ENCODE measurements at regions not wholly inside any gene's neighbourhood (a gene's known extent, or its start where the extent isn't known, plus 50 kb on each side); places are given as distances from the start of the nearest gene placed in this dataset.
"Not testable (repeated sequence)": the region's sequence is repeated elsewhere in the genome, so short reads cannot be mapped to it uniquely, and the experiment has no call there.

DNA sequence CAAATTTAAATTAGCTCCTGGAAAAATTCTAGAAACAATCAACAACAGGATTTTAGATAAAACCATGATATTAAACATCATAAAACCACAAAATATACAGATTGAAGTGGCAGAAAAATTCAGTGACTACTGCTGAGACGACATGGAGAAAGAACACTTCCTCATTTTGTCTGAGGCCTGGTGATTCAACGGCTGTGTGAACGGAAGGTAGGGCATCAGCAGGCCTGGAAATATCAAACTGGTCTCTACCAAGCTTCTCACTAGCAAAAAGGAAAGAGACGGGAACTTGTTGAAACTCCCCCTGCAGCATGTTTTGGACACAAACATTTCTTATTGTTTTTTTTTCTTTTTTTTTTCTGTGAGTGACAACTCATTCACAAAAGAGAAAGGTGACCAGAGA, 58.0 kb upstream of the AHI1 start:
- TF ChIP-seq, protein P1, sequence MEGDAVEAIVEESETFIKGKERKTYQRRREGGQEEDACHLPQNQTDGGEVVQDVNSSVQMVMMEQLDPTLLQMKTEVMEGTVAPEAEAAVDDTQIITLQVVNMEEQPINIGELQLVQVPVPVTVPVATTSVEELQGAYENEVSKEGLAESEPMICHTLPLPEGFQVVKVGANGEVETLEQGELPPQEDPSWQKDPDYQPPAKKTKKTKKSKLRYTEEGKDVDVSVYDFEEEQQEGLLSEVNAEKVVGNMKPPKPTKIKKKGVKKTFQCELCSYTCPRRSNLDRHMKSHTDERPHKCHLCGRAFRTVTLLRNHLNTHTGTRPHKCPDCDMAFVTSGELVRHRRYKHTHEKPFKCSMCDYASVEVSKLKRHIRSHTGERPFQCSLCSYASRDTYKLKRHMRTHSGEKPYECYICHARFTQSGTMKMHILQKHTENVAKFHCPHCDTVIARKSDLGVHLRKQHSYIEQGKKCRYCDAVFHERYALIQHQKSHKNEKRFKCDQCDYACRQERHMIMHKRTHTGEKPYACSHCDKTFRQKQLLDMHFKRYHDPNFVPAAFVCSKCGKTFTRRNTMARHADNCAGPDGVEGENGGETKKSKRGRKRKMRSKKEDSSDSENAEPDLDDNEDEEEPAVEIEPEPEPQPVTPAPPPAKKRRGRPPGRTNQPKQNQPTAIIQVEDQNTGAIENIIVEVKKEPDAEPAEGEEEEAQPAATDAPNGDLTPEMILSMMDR (IDR thresholded peaks at IDR 0.05), result no peak
- TF ChIP-seq POLR2A (IDR thresholded peaks at IDR 0.05), result no peak
- no peak for TF ChIP-seq EP300 (IDR thresholded peaks at IDR 0.05; ENCODE audit: low read depth)
- 63 to 68% methylated on average over 4 of the region's 4 CpGs for WGBS, 2 donors (ENCODE audit: low coverage in 1 of 2)
- Histone ChIP-seq H3K27me3 (no peaks in the 10 kb centered on the region), H3K36me3 (no peaks in the 10 kb centered on the region), H3K4me1 (no peaks in the 10 kb centered on the region), H3K4me3 (no peak overlapping the region), H3K27ac (no peak overlapping the region), H3K9me3 (no peaks in the 10 kb centered on the region)
- DNase-seq, result no peak
- intact Hi-C loops (cut with DNase I; ENCODE audit: low total_unique reads), result no loop called here
- in situ Hi-C loops (cut with MboI; ENCODE audit: low pct_ligation_motif_present in 1 of 4, low pct_unique_long_range_greater_than_20kb in 1 of 4, low sequenced_read_pairs in 3 of 4), result no loop called here

DNA sequence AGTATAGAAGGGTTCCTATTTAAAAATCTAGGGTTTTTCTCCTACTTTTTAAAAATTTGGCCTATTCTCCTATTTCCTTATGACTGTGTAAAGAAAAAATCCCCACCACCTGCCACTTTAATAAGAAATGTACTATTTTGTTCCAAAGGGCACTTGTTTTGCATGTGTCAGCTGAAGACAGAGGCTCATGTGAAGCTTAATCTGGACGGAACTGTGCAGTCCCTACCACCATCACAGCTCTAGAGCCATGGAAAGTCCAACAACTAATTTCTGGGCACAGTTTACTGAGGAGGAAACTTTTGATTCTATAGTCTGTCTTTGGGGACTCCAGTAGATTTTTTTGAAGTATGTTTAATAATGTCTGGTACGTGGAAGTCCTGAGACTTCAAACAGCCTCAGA, 60.0 kb upstream of the AHI1 start:
- 76 to 88% methylated on average over 2 of the region's 2 CpGs for WGBS, 2 donors (ENCODE audit: low coverage in 1 of 2)
- no peak for TF ChIP-seq EP300 (IDR thresholded peaks at IDR 0.05; ENCODE audit: low read depth)
- no peak for TF ChIP-seq POLR2AphosphoS5 (IDR thresholded peaks at IDR 0.05)
- TF ChIP-seq, protein P1 (IDR thresholded peaks at IDR 0.05), result no peak
- no peak for TF ChIP-seq POLR2A (IDR thresholded peaks at IDR 0.05)
- Histone ChIP-seq H3K4me1 (no peaks in the 10 kb centered on the region), H3K36me3 (no peaks in the 10 kb centered on the region), H3K4me3 (no peak overlapping the region), H3K9me3 (no peaks in the 10 kb centered on the region), H3K27ac (no peak overlapping the region), H3K27me3 (no peaks in the 10 kb centered on the region)
- intact Hi-C loops (cut with DNase I; ENCODE audit: low total_unique reads) (no loop called here), in situ Hi-C loops (cut with MboI; ENCODE audit: low pct_ligation_motif_present in 1 of 4, low pct_unique_long_range_greater_than_20kb in 1 of 4, low sequenced_read_pairs in 3 of 4) (no loop called here)
- no peak for DNase-seq

DNA sequence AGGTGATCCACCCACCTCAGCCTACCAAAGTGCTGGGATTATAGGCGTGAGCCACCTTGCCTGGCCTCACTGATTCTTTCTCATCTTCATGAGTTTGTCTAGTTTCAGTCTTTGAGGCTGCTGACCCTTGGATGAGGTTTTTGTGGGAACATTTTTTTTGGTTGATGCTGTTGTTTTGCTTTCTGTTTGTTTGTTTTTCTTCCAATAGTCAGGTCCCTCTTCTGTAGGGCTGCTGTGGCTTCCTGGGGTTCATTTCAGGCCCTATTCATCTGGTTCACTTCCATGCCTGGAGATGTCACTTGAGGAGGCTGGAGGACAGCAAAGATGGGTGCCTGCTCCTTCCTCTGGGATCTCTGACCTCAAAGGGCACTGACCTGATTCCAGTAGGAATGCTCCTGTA, 68.1 kb upstream of the AHI1 start:
- H3K9me3 ChIP-seq; H3K4me3 ChIP-seq; in situ Hi-C loops (cut with MboI; ENCODE audit: low pct_ligation_motif_present in 1 of 4, low pct_unique_long_range_greater_than_20kb in 1 of 4, low sequenced_read_pairs in 3 of 4); intact Hi-C loops (cut with DNase I; ENCODE audit: low total_unique reads); H3K36me3 ChIP-seq; DNase-seq; H3K27ac ChIP-seq; H3K27me3 ChIP-seq; H3K4me1 ChIP-seq: not testable (repeated sequence)
- 88% methylated on average over 1 of the region's 1 CpG; no CpG with 5 or more reads in 1 of the 2 donors for WGBS, 2 donors (ENCODE audit: low coverage in 1 of 2)

DNA sequence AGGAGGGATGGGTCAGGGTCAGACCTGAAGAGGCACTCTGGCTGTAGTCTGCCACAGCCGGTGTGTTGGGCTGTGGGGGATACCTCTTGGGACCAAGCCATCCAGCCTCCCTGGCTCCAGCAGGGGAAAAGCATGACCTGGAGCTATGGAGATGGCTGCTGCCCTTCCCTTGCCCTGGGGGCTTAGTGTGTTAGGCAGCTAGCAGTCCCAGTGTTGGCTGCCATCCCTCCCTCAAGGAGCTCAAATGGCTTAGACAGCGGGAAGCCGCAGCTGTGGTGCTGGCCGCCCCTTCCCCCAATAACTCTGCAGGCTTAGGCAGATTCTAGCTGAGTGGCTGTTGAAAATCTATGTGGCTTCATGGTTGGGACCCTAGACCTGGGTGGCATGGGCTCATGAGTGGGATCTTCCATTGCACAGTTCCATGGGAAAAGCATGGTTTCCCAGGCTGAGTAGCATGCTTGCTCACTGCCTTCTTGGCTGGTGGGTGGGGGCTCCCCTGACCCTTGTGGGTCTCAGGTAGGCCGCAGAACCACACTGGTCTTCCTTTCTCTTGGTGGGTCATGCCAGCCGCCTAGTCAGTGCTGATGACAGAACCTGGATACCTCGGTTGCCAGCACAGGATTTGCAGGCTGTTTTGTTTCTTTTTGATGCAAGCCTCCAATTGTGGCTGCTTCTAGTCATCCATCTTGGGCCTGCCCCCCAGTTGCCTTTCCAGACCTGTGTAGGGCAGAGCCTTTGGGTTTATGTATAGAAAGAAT, 69.0 kb upstream of the AHI1 start:
- no peaks in the 10 kb centered on the region for H3K9me3 ChIP-seq
- no peaks in the 10 kb centered on the region for H3K27me3 ChIP-seq
- in situ Hi-C loops (cut with MboI; ENCODE audit: low pct_ligation_motif_present in 1 of 4, low pct_unique_long_range_greater_than_20kb in 1 of 4, low sequenced_read_pairs in 3 of 4), result no loop called here
- no peak for DNase-seq
- intact Hi-C loops (cut with DNase I; ENCODE audit: low total_unique reads), result no loop called here
- H3K4me1 ChIP-seq, result no peaks in the 10 kb centered on the region
- H3K36me3 ChIP-seq, result no peaks in the 10 kb centered on the region
- no peak overlapping the region for H3K4me3 ChIP-seq
- 80 to 92% methylated on average over 1 to 7 of the region's 7 CpGs for WGBS, 2 donors (ENCODE audit: low coverage in 1 of 2)
- no peak overlapping the region for H3K27ac ChIP-seq
- TF ChIP-seq POLR2AphosphoS5 (IDR thresholded peaks at IDR 0.05) (no peak), EP300 (IDR thresholded peaks at IDR 0.05; ENCODE audit: low read depth) (no peak)
- TF ChIP-seq, protein P1 (IDR thresholded peaks at IDR 0.05), result no peak
